Uterus (tissue), 3 donors: ENCODE measurements at regions not wholly inside any gene's neighbourhood (a gene's known extent, or its start where the extent isn't known, plus 50 kb on each side); places are given as distances from the start of the nearest gene placed in this dataset.

Experiments
- DNase-seq, 2 donors: peaks; one replicate each; pipeline ENCODE4 v3.0.0-alpha.2; 2019 to 2020
- H3K27ac ChIP-seq, 2 donors: fragments of 200-600 bp; sonication (generic); 1 replicate in 1 of 2; 2 replicates in 1 of 2; pipeline ENCODE4 v1.5.1; 2016 to 2018
- H3K27me3 ChIP-seq, 2 donors: fragments of 200-600 bp; sonication (generic); one replicate each; pipeline ENCODE4 v1.5.1; 2018 to 2019; ENCODE audit warnings: control low read depth in 1 of 2
- H3K36me3 ChIP-seq, 2 donors: fragments of 200-600 bp; sonication (generic); one replicate each; pipeline ENCODE4 v1.5.1; 2019; ENCODE audit warnings: control low read depth in 1 of 2
- H3K4me1 ChIP-seq, 2 donors: fragments of 200-600 bp; sonication (generic); one replicate each; pipeline ENCODE4 v1.5.1; 2018 to 2019; ENCODE audit warnings: control low read depth in 1 of 2
- H3K4me3 ChIP-seq, 2 donors: fragments of 200-600 bp; sonication (generic); 1 replicate in 1 of 2; 2 replicates in 1 of 2; pipeline ENCODE4 v1.5.1; 2018 to 2019; ENCODE audit warnings: mild to moderate bottlenecking in 1 of 2
- H3K9me3 ChIP-seq, 2 donors: fragments of 200-600 bp; sonication (generic); one replicate each; pipeline ENCODE4 v1.5.1; 2019; ENCODE audit warnings: control low read depth in 1 of 2
- POLR2A ChIP-seq, 2 donors: fragments of 450-650 bp; IDR thresholded peaks; one replicate each; pipeline ENCODE4 v1.6.1; 2016; ENCODE audit warnings: antibody characterized with exemption in 2 of 2, mild to moderate bottlenecking in 1 of 2, moderate library complexity in 1 of 2
- intact Hi-C: fragments of 100-400 bp; cut with DNase I; formaldehyde crosslinking; loops from one replicate; pipeline ENCODE4 v1.15.1; 2023; ENCODE audit warnings: low total_unique reads
- TF ChIP-seq, protein P1 (sequence below), 4 experiments: fragments of 200-600 bp in 2 of 4; fragments of 450-650 bp in 2 of 4; sonication (generic) in 2 of 4; IDR thresholded peaks; one replicate each; pipeline ENCODE4 v1.5.1; 2016 to 2019; ENCODE audit warnings: antibody characterized with exemption in 4 of 4, mild to moderate bottlenecking in 2 of 4, moderate library complexity in 1 of 4
- donor health status: DM: yes; HTN: yes; CAD: no.

DNA sequence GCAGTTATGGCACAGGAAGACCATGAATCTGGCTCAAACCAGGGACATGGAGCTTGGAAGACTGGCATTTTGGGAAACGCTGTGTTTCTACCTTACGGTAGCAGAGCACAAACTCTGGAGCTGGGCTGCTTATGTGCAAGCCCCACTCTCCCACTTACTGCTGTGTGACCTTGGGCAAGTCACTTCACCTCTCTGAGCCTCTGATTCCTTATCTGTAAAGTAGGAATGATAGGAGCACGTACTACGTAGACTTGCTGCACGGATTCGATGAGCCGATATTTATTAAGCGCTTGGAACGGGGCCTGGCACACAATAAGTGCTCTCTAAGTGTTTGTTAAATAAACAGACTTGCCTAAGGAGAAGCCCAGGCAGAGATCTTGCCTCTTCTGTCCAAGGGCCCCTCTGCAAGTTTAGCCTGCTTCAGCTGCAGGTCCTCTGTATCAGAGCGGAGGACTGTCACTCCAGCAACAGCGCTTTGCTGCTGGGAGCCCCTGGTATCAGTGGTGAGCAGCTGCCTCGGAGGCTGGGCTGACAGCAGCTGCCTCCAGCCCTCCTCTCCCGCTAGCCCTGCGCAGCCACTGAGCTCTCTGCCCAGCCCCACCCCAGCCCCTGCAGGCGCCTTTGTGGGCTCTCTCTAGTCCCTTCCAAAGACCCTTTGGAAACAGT lies 96.9 kb upstream of the ANO1 start:
- no peaks in the 10 kb centered on the region for H3K36me3 ChIP-seq
- H3K4me1 ChIP-seq: no peaks in the 10 kb centered on the region
- intact Hi-C loops: no loop called here
- no peaks in the 10 kb centered on the region for H3K27me3 ChIP-seq
- H3K4me3 ChIP-seq: no peak overlapping the region
- DNase-seq: no peak
- H3K9me3 ChIP-seq: no peaks in the 10 kb centered on the region
- TF ChIP-seq POLR2A (IDR thresholded peaks at IDR 0.05): no peak
- TF ChIP-seq, protein P1, sequence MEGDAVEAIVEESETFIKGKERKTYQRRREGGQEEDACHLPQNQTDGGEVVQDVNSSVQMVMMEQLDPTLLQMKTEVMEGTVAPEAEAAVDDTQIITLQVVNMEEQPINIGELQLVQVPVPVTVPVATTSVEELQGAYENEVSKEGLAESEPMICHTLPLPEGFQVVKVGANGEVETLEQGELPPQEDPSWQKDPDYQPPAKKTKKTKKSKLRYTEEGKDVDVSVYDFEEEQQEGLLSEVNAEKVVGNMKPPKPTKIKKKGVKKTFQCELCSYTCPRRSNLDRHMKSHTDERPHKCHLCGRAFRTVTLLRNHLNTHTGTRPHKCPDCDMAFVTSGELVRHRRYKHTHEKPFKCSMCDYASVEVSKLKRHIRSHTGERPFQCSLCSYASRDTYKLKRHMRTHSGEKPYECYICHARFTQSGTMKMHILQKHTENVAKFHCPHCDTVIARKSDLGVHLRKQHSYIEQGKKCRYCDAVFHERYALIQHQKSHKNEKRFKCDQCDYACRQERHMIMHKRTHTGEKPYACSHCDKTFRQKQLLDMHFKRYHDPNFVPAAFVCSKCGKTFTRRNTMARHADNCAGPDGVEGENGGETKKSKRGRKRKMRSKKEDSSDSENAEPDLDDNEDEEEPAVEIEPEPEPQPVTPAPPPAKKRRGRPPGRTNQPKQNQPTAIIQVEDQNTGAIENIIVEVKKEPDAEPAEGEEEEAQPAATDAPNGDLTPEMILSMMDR (IDR thresholded peaks at IDR 0.05): no peak
- H3K27ac ChIP-seq: no peak overlapping the region

DNA sequence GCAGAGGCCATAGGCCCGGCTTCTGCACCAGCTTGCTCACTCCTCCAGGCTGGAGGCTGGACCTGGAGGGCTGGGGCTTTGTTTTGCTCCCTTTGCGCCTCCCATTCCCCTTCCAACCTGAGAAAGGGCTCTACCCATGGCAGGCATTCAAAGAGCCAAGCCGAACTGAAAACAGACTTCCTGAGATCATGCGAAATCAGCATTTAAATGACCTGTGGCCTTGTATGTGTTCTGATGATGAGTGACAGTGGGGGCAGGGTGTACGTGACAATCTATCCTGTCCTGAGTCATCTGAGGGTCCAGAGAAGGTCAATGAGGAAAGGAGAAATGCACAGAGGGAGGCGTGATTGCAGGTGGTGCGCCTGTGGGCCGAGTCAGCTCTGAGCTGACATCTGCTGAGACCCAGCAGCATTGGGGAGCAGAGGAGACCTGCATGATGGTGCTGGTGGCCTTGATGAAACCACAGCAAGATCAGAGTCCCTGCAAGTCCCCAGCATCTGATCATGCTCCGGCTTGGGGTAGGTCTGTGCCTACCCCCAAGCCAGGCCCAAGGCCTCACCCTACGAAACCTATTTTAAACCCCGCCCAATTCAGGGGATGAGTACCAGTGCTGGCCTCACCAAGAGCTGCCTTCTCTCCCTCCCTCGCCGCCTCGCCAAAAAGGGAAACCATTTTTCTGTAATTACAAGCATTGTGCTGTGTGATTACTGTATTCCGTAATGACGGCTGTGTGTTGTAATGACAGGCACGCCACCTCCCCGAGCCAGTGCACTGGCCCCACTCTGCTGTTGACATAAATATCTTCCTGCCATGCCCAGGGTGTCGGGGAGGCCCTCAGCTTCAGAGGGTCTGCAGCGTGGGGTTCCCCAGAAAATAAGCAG lies 95.2 kb upstream of the ANO1 start:
- no peaks in the 10 kb centered on the region for H3K27me3 ChIP-seq
- H3K4me3 ChIP-seq: no peak overlapping the region
- no peaks in the 10 kb centered on the region for H3K9me3 ChIP-seq
- no peaks in the 10 kb centered on the region for H3K36me3 ChIP-seq
- no peak for DNase-seq
- intact Hi-C loops: no loop called here
- TF ChIP-seq, protein P1 (IDR thresholded peaks at IDR 0.05): no peak
- TF ChIP-seq POLR2A (IDR thresholded peaks at IDR 0.05): no peak
- no peak overlapping the region for H3K27ac ChIP-seq
- H3K4me1 ChIP-seq: no peaks in the 10 kb centered on the region

DNA sequence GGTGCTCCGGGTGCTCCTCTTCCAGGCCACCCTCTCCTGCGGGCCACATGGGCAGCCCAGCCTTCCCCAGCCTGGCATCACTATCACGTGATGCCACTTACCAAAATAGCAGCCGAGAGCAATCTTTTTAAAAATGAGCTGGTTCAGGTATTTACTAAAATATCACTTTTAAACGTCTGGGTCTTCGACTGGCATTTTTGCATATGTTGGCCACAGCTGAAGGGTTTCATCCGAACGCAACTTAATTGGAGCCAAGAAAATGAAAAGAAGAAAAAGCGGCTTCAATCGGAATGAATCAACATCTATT lies 94.6 kb upstream of the ANO1 start:
- no peak for DNase-seq
- no peaks in the 10 kb centered on the region for H3K9me3 ChIP-seq
- no peaks in the 10 kb centered on the region for H3K36me3 ChIP-seq
- H3K27ac ChIP-seq: no peak overlapping the region
- H3K4me1 ChIP-seq: no peaks in the 10 kb centered on the region
- intact Hi-C loops: no loop called here
- TF ChIP-seq, protein P1 (IDR thresholded peaks at IDR 0.05): no peak
- TF ChIP-seq POLR2A (IDR thresholded peaks at IDR 0.05): no peak
- no peaks in the 10 kb centered on the region for H3K27me3 ChIP-seq
- no peak overlapping the region for H3K4me3 ChIP-seq

DNA sequence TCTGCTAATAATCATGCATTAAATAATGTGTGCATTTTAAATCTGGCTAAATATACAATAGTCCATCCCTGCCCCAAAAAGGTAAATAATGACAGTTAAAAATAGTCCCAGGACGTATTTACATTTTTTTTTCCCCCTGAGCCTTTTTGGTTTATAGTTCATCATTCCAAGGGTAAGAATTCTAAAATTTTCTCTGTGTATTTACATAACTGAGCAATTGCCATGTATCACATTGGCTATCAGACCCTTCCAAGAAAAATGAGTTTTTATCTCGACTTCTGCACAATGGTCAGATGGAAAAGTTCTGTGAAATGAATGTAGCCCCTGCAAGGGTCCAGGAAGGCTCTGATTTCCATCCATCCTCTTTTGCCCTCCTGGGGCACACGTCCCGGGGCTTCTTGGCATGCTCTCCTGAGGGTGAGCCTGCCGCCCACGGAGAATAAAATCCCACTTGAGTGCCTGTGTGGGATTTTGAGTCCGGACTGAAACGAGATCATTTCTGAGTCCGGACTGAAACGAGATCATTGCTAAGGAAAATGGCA lies 94.1 kb upstream of the ANO1 start:
- H3K27me3 ChIP-seq: no peaks in the 10 kb centered on the region
- no peaks in the 10 kb centered on the region for H3K9me3 ChIP-seq
- TF ChIP-seq, protein P1 (IDR thresholded peaks at IDR 0.05): no peak
- TF ChIP-seq POLR2A (IDR thresholded peaks at IDR 0.05): no peak
- no peak for DNase-seq
- H3K27ac ChIP-seq: no peak overlapping the region
- no peak overlapping the region for H3K4me3 ChIP-seq
- intact Hi-C loops: no loop called here
- no peaks in the 10 kb centered on the region for H3K36me3 ChIP-seq
- no peaks in the 10 kb centered on the region for H3K4me1 ChIP-seq
